ENCODE measurements at regions not wholly inside any gene's neighbourhood (a gene's known extent, or its start where the extent isn't known, plus 50 kb on each side); places are given as distances from the start of the nearest gene placed in this dataset.
"Not testable (repeated sequence)": the region's sequence is repeated elsewhere in the genome, so short reads cannot be mapped to it uniquely, and the experiment has no call there.

- DNase-seq (ENCODE audit: low read depth in 2 of 3, low spot score in 2 of 3): no peak
Measured at GRCh38 chr3:106425026-106425425, 556.2 kb upstream of the CBLB start.

GRCh38 chr3:106425916-106426315 lies 557.1 kb upstream of the CBLB start:
- DNase-seq (ENCODE audit: low read depth in 2 of 3, low spot score in 2 of 3): no peak

- no peak for DNase-seq (ENCODE audit: low read depth in 2 of 3, low spot score in 2 of 3)
Measured at GRCh38 chr3:106428565-106428994, 559.8 kb upstream of the CBLB start.

- no peak for DNase-seq (ENCODE audit: low read depth in 2 of 3, low spot score in 2 of 3)
Measured at GRCh38 chr3:106431721-106432120, 562.9 kb upstream of the CBLB start.

- DNase-seq (ENCODE audit: low read depth in 2 of 3, low spot score in 2 of 3): no peak
Measured at GRCh38 chr3:106435899-106436453, 567.2 kb upstream of the CBLB start.

GRCh38 chr3:106438887-106439286 lies 570.1 kb upstream of the CBLB start:
- DNase-seq (ENCODE audit: low read depth in 2 of 3, low spot score in 2 of 3): no peak

GRCh38 chr3:106440672-106441071 lies 571.9 kb upstream of the CBLB start:
- no peak for DNase-seq (ENCODE audit: low read depth in 2 of 3, low spot score in 2 of 3)

GRCh38 chr3:106446271-106446670 lies 577.5 kb upstream of the CBLB start:
- DNase-seq (ENCODE audit: low read depth in 2 of 3, low spot score in 2 of 3): no peak

- no peak for DNase-seq (ENCODE audit: low read depth in 2 of 3, low spot score in 2 of 3)
Measured at GRCh38 chr3:106447723-106448301, 579.0 kb upstream of the CBLB start.

GRCh38 chr3:106448372-106448966 lies 579.7 kb upstream of the CBLB start:
- not testable (repeated sequence) for DNase-seq (ENCODE audit: low read depth in 2 of 3, low spot score in 2 of 3)

- no peak for DNase-seq (ENCODE audit: low read depth in 2 of 3, low spot score in 2 of 3)
Measured at GRCh38 chr3:106452096-106452495, 583.3 kb upstream of the CBLB start.

GRCh38 chr3:106454497-106454896 lies 585.7 kb upstream of the CBLB start:
- DNase-seq (ENCODE audit: low read depth in 2 of 3, low spot score in 2 of 3): no peak

GRCh38 chr3:106457281-106458180 lies 588.7 kb upstream of the CBLB start:
- peak in 2 of 3 donors; percentile 47 to 82 for DNase-seq (ENCODE audit: low read depth in 2 of 3, low spot score in 2 of 3)

GRCh38 chr3:106458952-106459351 lies 590.1 kb upstream of the CBLB start:
- no peak for DNase-seq (ENCODE audit: low read depth in 2 of 3, low spot score in 2 of 3)

GRCh38 chr3:106466881-106467280 lies 598.1 kb upstream of the CBLB start:
- no peak for DNase-seq (ENCODE audit: low read depth in 2 of 3, low spot score in 2 of 3)

- no peak for DNase-seq (ENCODE audit: low read depth in 2 of 3, low spot score in 2 of 3)
Measured at GRCh38 chr3:106473576-106474475, 605.0 kb upstream of the CBLB start.

GRCh38 chr3:106482451-106482850 lies 613.6 kb upstream of the CBLB start:
- no peak for DNase-seq (ENCODE audit: low read depth in 2 of 3, low spot score in 2 of 3)

- DNase-seq (ENCODE audit: low read depth in 2 of 3, low spot score in 2 of 3): no peak
Measured at GRCh38 chr3:106485217-106485616, 616.4 kb upstream of the CBLB start.

- no peak for DNase-seq (ENCODE audit: low read depth in 2 of 3, low spot score in 2 of 3)
Measured at GRCh38 chr3:106485802-106486201, 617.0 kb upstream of the CBLB start.

GRCh38 chr3:106486945-106487639 lies 618.3 kb upstream of the CBLB start:
- DNase-seq (ENCODE audit: low read depth in 2 of 3, low spot score in 2 of 3): not testable (repeated sequence)
